Inflammatory macrophage treated with lipopolysaccharide for 1 hour (primary cell): ENCODE measurements at regions not wholly inside any gene's neighbourhood (a gene's known extent, or its start where the extent isn't known, plus 50 kb on each side); places are given as distances from the start of the nearest gene placed in this dataset.
"Not testable (repeated sequence)": the region's sequence is repeated elsewhere in the genome, so short reads cannot be mapped to it uniquely, and the experiment has no call there.

Experiments
- DNase-seq, 2 donors: peaks; one replicate each; pipeline ENCODE4 v3.0.0-alpha.2; 2020 to 2022

DNA sequence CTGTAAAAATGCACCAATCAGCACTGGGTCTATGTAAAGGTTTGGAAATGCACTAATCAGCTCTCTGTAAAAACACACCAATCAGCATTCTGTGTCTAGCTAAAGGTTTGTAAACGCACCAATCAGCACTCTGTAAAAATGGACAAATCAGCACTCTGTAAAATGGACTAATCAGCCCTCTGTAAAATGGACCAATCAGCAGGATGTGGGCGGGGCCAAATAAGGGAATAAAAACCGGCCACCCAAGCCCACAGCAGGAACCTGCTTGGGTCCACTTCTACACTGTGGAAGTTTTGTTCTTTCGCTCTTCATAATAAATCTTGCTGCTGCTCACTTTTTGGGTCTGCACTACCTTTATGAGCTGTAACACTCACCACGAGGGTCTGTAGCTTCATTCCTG, 101.0 kb downstream of the SMC2 start:
- not testable (repeated sequence) for DNase-seq

GRCh38 chr9:104200456-104200994, 106.4 kb downstream of the SMC2 start:
- DNase-seq = no peak

DNA sequence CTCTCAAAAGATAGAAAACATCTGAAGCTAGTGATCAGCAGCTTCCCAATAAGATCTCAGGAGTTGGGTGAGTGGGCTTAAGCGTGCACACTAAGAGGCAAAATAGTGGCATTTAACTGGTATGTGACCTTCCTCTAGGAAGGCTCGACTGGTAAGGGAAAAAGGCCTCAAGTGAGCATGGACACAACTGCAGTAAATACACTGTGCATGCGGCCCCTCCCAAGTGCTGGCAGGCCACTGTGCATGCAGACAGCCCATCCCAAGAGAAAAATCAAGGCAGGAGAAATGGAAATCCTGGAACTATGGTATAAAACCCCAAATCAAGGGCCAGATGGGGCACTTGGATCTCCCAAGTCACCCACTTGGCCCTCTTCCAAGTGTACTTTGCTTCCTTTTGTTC, 112.7 kb downstream of the SMC2 start:
- no peak for DNase-seq

GRCh38 chr9:104209387-104209786, 115.3 kb downstream of the SMC2 start:
- no peak for DNase-seq

GRCh38 chr9:104227108-104227507, 133.0 kb downstream of the SMC2 start:
- no peak for DNase-seq

DNA sequence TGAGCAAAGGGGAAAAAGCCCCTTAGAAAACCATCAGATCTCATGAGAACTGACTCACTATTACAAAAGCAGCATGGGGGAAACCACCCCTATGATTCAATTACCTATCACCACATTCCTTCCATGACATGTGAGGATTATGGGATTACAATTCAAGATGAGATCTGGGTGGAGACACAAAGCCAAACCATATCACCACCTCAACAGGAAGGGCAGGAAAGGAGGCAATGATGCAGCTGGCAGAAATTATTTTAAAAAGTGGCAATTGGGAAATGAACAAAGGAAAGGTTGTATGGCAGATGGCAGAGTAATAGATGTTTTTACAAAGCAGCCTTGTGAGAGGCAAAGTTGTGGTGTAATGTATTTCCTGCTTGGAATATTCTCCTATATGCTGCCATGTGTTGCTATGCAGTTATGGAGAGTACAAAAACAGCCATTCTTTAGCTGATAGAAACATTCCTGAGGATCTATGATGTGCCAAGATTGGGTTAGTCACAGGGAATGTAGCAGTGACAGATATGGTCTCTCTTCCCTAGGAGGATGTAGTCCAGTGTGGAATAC, 138.8 kb downstream of the SMC2 start:
- peak in 1 of 2 donors; percentile 1 for DNase-seq

- no peak for DNase-seq
These were observed 139.3 kb downstream of the SMC2 start for GRCh38 chr9:104233366-104233765.

DNA sequence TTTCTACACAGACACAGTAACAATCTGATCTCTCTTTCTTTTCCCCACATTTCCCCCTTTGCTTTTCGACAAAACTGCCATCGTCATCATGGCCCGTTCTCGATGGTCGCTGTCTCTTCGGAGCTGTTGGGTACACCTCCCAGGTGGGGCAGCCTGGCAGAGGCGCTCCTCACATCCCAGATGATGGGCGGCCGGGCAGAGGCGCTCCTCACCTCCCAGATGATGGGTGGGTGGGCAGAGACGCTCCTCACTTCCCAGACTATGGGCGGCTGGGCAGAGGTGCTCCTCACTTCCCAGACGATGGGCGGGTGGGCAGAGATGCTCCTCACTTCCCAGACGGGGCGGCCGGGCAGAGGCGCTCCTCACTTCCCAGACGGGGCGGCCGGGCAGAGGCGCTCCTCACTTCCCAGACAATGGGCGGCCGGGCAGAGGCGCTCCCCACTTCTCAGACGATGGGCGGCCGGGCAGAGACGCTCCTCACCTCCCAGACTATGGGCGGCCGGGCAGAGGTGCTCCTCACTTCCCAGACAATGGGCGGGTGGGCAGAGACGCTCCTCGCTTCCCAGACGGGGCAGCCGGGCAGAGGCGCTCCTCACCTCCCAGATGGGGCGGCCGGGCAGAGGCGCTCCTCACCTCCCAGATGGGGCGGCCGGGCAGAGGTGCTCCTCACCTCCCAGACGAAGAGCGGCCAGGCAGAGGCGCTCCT, 140.7 kb downstream of the SMC2 start:
- not testable (repeated sequence) for DNase-seq

DNA sequence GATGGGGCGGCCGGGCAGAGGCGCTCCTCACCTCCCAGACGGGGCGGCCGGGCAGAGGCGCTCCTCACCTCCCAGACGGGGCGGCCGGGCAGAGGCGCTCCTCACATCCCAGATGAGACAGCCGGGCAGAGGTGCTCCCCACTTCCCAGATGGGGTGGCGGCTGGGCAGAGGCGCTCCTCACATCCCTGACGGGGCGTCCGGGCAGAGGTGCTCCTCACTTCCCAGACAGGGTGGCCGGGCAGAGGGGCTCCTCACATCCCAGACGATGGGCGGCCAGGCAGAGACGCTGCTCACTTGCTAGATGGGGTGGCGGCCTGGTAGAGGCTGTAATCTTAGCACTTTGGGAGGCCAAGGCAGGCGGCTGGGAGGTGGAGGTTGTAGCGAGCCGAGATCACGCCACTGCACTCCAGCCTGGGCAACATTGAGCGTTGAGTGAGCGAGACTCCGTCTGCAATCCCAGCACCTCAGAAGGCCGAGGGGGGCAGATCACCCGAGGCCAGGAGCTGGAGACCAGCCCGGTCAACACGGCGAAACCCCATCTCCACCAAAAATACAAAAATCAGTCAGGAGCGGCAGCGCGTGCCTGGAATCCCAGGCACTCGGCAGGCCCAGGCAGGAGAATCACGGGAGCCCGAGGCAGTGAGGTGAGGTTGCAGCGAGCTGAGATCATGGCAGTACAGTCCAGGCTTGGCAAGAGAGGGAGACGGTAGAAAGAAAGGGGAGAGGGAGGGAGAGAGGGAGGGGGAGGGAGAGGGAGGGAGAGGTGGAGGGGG, 141.4 kb downstream of the SMC2 start:
- DNase-seq = not testable (repeated sequence)

DNA sequence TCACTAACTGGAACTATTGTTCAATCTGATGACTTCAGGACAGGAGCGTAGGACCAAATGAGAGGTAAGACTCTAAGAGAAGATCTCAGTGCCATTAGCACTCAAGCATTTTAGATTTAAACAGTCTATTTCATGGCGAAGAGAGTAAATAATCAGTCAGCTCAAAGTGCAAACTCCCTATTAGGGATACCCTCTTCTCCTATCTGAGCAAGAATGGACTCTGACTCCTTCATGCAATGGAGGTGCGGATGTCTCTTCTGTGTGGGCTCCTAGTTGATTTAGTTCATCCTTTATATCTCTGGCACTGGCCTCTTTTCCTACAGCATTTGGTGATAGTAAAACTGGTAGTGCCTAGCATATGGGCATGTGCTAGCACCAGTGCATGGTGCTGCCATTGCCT, 144.6 kb downstream of the SMC2 start:
- no peak for DNase-seq

DNA sequence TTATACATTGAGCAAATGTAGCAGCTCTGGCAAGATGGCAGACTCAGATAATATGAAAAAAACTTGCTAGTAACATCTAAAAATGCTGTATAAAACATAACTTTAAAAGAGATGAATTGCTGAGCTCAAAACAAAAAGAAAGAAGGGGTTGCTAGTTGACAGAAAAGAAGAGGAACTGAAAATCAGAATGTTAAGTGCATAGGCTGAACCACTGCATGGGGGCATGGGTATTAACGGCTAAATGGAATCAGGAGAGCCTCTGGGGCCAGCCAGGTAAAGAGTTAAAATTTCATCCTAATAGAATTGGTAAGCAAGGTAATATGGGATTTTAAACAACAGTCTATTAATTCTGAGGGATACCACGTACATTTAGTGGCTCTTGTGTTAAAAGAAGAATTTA, 146.8 kb downstream of the SMC2 start:
- no peak for DNase-seq

GRCh38 chr9:104245925-104246324, 151.8 kb downstream of the SMC2 start:
- no peak for DNase-seq

- no peak for DNase-seq
These were observed 153.9 kb downstream of the SMC2 start for GRCh38 chr9:104247899-104248460.

DNA sequence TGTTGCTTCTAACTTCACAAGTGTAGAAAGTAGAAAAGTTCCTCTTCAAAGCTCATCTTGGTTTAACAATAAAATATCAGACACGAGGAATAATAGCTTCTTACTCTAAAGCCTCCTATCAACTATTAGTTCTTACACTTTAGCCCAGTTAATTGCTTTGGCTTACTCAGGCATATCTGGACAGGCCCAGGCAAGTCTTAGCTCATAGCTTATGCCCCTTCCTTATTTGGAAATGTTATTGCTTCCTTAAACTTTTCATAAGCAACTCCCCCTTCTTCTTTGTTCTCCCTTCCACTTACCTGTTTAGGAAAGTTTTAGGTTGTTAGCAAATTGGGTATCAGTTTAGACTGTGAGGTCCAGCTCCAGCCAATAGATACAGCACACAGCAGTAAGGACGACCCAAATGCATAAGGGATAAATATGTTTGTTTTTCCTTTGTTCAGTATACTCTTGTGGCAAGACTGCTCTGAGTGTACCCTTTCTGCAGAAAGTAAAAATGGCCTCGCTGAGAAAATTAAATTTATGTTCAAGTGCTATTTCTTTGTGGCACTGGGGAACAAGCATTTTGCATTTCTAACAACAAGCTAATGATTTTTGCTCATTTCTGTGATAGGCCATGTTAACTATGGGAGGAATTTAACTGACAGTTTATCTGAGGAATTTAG, 162.1 kb downstream of the SMC2 start:
- no peak for DNase-seq

DNA sequence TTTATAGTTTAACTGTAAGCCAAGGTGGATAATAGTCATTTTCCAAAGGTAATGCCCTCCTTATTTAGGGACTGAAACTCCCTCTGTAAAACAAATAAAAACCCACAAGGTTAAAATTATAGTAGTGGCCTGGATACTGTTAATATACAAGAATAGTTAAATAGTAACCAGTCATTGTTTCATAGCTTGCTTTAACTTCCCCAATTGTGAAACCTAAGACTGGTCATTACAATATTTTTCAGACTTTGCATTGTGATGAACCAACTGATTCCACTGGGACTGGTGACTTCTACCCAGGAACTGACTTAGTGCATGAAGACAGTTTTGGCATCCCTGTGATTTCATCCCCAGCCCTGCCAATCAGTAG, 162.6 kb downstream of the SMC2 start:
- DNase-seq = no peak

DNA sequence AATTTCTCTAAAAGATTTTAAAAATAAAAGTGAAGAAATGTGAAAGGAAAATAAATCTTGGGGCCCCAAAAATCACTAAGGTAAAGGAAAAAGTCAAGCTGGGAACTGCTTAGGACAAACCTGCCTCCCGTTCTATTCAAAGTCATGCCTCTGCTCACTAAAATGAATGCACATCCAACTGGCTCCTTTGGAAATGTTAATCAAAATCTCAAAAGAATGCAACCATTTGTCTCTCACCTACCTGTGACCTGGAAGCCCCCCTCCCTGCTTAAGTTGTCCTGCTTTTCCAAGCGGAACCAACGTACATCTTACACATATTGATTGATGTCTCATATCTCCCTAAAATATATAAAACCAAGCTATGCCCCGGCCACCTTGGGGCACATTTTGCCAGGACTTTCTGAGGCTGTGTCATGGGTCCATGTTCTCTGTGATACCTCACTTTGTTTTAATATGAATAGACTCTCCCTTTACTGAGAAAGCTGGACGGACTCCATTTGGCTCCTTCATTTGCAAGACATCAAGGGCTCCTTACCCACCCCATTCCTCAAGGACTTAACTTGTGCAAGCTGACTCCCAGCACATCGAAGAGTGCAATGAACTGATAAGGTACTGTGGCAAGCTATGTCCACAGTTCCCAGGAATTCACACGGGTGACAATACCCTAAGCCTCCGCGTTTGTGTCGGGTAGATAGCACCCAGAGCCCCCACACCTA, 164.3 kb downstream of the SMC2 start:
- DNase-seq = no peak

- DNase-seq = no peak
These were observed 165.9 kb downstream of the SMC2 start for GRCh38 chr9:104260004-104260403.

- no peak for DNase-seq
These were observed 169.8 kb downstream of the SMC2 start for GRCh38 chr9:104263942-104264341.

- no peak for DNase-seq
These were observed 170.3 kb downstream of the SMC2 start for GRCh38 chr9:104264431-104264830.

DNA sequence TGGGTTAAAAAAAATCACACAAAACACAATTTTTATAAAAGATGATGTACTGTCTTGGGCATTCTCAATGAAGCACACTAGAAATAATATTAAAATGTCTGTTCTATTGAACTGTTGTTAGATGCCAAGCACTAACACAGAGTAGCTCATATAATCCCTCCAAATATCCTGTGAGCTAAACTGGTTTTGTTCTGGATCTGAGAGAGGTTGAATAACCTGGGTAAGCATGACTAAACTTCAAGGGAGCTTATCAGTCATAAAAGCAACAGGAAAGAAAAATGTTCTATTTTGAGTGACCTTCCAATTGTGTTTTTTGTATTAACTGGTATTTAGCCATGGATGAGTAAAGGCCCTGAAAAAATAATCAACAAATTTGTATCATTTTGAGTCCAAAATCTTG, 175.3 kb downstream of the SMC2 start:
- DNase-seq = no peak

DNA sequence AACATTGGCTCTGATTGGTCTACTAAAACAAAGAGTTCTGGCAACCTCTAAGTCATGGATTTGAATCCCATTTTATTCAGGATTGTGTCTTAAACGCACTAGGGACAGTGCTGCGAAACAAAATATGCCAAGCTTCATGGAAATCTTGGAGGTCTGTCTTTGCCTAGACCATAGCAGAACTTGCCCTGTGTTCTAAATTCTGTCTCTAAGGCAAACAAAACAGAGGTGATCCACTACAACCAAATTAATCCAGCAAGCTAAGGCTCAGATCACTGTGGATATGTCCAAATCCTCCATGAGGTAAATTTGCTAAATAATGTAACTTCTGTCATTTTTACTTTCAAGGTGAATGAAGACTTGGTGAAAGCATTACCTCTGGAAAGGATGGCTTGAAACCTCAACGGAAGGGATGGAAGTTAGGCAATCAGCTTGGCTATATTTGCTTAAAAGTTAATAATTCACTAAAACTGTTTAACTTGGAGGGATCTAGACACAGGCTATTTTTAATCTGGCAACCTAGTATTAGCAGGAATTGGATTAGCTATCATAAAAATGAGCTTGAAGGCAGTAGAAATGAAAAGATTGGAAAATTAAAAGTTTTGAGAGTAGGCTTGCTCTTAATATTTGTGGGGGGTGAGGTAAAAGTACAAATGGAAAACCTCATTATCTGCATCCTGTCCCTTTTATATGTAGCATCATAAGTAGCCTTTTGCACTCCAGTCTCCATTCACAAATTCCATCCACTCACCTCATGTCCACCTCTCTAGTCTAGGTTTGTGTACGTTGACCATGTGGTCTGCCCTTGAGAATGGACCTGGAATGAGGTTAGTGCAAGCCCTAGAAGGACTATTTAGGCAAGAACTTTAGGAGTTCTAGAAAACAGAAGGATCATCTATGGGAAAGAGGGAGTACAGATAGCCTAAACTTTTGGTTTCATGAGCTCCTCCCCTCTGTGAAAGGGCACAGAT, 176.2 kb downstream of the SMC2 start:
- no peak for DNase-seq
